AG04450 (cell line): ENCODE measurements at regions not wholly inside any gene's neighbourhood (a gene's known extent, or its start where the extent isn't known, plus 50 kb on each side); places are given as distances from the start of the nearest gene placed in this dataset.
"Not testable (repeated sequence)": the region's sequence is repeated elsewhere in the genome, so short reads cannot be mapped to it uniquely, and the experiment has no call there.

Source experiments
- CTCF ChIA-PET: fragments of 300-600, 350-600 bp; formaldehyde crosslinking; extraction: SDS; loops from one replicate; lab custom pipeline; 2022; ENCODE audit warnings: antibody characterized with exemption, inconsistent platforms; lab: Charles Lee
- POLR2A ChIA-PET: fragments of 350-600 bp; formaldehyde crosslinking; extraction: SDS; loops from one replicate; lab custom pipeline; 2021; ENCODE audit warnings: antibody characterized with exemption, inconsistent platforms; lab: Yijun Ruan, JAX
- DNase-seq: peaks from one replicate; pipeline ENCODE4 v3.0.0-alpha.2; 2011; ENCODE audit warnings: low read depth, low spot score
- H3K27ac ChIP-seq: one replicate; pipeline ENCODE4 v1.5.1; 2012; ENCODE audit warnings: low read depth, low read length, control low read depth
- H3K27me3 ChIP-seq: one replicate; pipeline ENCODE4 v1.6.0; 2012; ENCODE audit warnings: low read length; ENCODE audit not compliant: control insufficient read depth, insufficient read depth
- H3K4me3 ChIP-seq: 2 replicates; pipeline ENCODE4 v1.5.1; 2011; ENCODE audit warnings: mild to moderate bottlenecking, low read depth, low read length, control low read depth
- H3K9me3 ChIP-seq: 2 replicates; pipeline ENCODE4 v1.5.1; 2012; ENCODE audit warnings: low read length; ENCODE audit not compliant: control insufficient read depth, insufficient read depth
- CTCF ChIP-seq: IDR thresholded peaks from 2 replicates; pipeline ENCODE4 v1.5.1; 2011; ENCODE audit warnings: low read depth, low read length, control low read depth, inconsistent platforms

- Histone ChIP-seq H3K27me3 (no peaks in the 10 kb centered on the region), H3K27ac (no peak overlapping the region), H3K9me3 (peaks cover 81% of the 10 kb centered on the region), H3K4me3 (no peak overlapping the region)
- ChIA-PET CTCF (no interaction called here), POLR2A (no interaction called here)
- no peak for DNase-seq
- TF ChIP-seq CTCF: no peak
Measured at GRCh38 chr10:130935128-130935439, 376.4 kb downstream of the TCERG1L start.

GRCh38 chr10:130935897-130936550 lies 375.5 kb downstream of the TCERG1L start:
- DNase-seq: no peak
- Histone ChIP-seq H3K4me3 (no peak overlapping the region), H3K27me3 (no peaks in the 10 kb centered on the region), H3K9me3 (peaks cover 72% of the 10 kb centered on the region), H3K27ac (no peak overlapping the region)
- ChIA-PET CTCF (no interaction called here), POLR2A (no interaction called here)
- TF ChIP-seq CTCF: no peak

- Histone ChIP-seq H3K27me3 (no peaks in the 10 kb centered on the region), H3K27ac (no peak overlapping the region), H3K4me3 (no peak overlapping the region), H3K9me3 (peaks cover 66% of the 10 kb centered on the region)
- TF ChIP-seq CTCF: no peak
- no peak for DNase-seq
- POLR2A ChIA-PET: no interaction called here
- CTCF ChIA-PET: no interaction called here
Measured at GRCh38 chr10:130936851-130937250, 374.7 kb downstream of the TCERG1L start.

- TF ChIP-seq CTCF: no peak
- CTCF ChIA-PET: no interaction called here
- DNase-seq: no peak
- POLR2A ChIA-PET: no interaction called here
- H3K27me3 ChIP-seq: no peaks in the 10 kb centered on the region
- H3K27ac ChIP-seq: no peak overlapping the region
- peaks cover 63% of the 10 kb centered on the region for H3K9me3 ChIP-seq
- no peak overlapping the region for H3K4me3 ChIP-seq
Measured at GRCh38 chr10:130938051-130938450, 373.5 kb downstream of the TCERG1L start.

- DNase-seq, H3K27me3 ChIP-seq, H3K4me3 ChIP-seq, CTCF ChIA-PET, POLR2A ChIA-PET, H3K27ac ChIP-seq: not testable (repeated sequence)
- peaks cover 63% of the 10 kb centered on the region for H3K9me3 ChIP-seq
Measured at GRCh38 chr10:130938891-130939290, 372.6 kb downstream of the TCERG1L start.
